Esophagus (tissue), 2 donors: ENCODE measurements at regions not wholly inside any gene's neighbourhood (a gene's known extent, or its start where the extent isn't known, plus 50 kb on each side); places are given as distances from the start of the nearest gene placed in this dataset.
"Not testable (repeated sequence)": the region's sequence is repeated elsewhere in the genome, so short reads cannot be mapped to it uniquely, and the experiment has no call there.

Experiments used
- H3K27ac ChIP-seq, 2 donors: one replicate each; pipeline ENCODE4 v1.5.1; 2013; ENCODE audit warnings: low read depth in 2 of 2, mild to moderate bottlenecking in 2 of 2, inconsistent platforms in 1 of 2, low read length in 1 of 2, moderate library complexity in 1 of 2
- H3K27me3 ChIP-seq, 2 donors: one replicate each; pipeline ENCODE4 v1.6.1; 2013; ENCODE audit warnings: low read length in 2 of 2, control low read depth in 1 of 2, mild to moderate bottlenecking in 1 of 2; ENCODE audit not compliant: insufficient read depth in 2 of 2, control insufficient read depth in 1 of 2
- H3K36me3 ChIP-seq, 2 donors: one replicate each; pipeline ENCODE4 v1.6.1; 2013; ENCODE audit warnings: low read length in 1 of 2; ENCODE audit not compliant: control insufficient read depth in 2 of 2, insufficient read depth in 2 of 2
- H3K4me1 ChIP-seq, 2 donors: one replicate each; pipeline ENCODE4 v1.6.1; 2013; ENCODE audit warnings: low read length in 1 of 2; ENCODE audit not compliant: control insufficient read depth in 2 of 2, insufficient read depth in 2 of 2
- H3K4me3 ChIP-seq, 2 donors: one replicate each; pipeline ENCODE4 v1.5.1; 2013; ENCODE audit warnings: low read length in 2 of 2, mild to moderate bottlenecking in 2 of 2, low read depth in 1 of 2, moderate library complexity in 1 of 2
- H3K9me3 ChIP-seq, 2 donors: one replicate each; pipeline ENCODE4 v1.6.1; 2013; ENCODE audit warnings: mild to moderate bottlenecking in 2 of 2, low read depth in 1 of 2, low read length in 1 of 2, moderate library complexity in 1 of 2; ENCODE audit not compliant: control insufficient read depth in 2 of 2, insufficient read depth in 1 of 2
- WGBS, 2 donors: extraction: QIAGEN DNeasy Blood & Tissue Kit; methylation state at CpG; one replicate each; pipeline ENCODE4 v1.1.7; 2013; 5-methylcytosine and 5-hydroxymethylcytosine counted together
- donor health status: healthy with polysubstance abuse.
- donor health status: Bipolar disorder and iron deficiency.

- WGBS, 2 donors = 89 to 95% methylated on average over 3 of the region's 3 CpGs
- H3K27ac ChIP-seq = no peak overlapping the region
- H3K4me1 ChIP-seq = no peaks in the 10 kb centered on the region
- H3K36me3 ChIP-seq = no peaks in the 10 kb centered on the region
- no peak overlapping the region for H3K4me3 ChIP-seq
- no peaks in the 10 kb centered on the region for H3K9me3 ChIP-seq
- H3K27me3 ChIP-seq = no peaks in the 10 kb centered on the region
These were observed 243.7 kb downstream of the TDRD15 start for GRCh38 chr2:21367421-21367820.

- Histone ChIP-seq H3K27ac (no peak overlapping the region), H3K27me3 (no peaks in the 10 kb centered on the region), H3K4me1 (no peaks in the 10 kb centered on the region), H3K36me3 (no peaks in the 10 kb centered on the region), H3K4me3 (no peak overlapping the region), H3K9me3 (no peaks in the 10 kb centered on the region)
- 89 to 92% methylated on average over 2 of the region's 2 CpGs for WGBS, 2 donors
These were observed 246.0 kb downstream of the TDRD15 start for GRCh38 chr2:21369787-21370186.

GRCh38 chr2:21371499-21372003 is 247.8 kb downstream of the TDRD15 start:
- 74 to 77% methylated on average over 5 of the region's 5 CpGs for WGBS, 2 donors
- Histone ChIP-seq H3K36me3 (no peaks in the 10 kb centered on the region), H3K9me3 (no peaks in the 10 kb centered on the region), H3K27me3 (no peaks in the 10 kb centered on the region), H3K4me3 (no peak overlapping the region), H3K4me1 (no peaks in the 10 kb centered on the region), H3K27ac (no peak overlapping the region)

- Histone ChIP-seq H3K9me3 (no peaks in the 10 kb centered on the region), H3K4me1 (no peaks in the 10 kb centered on the region)
- 67 to 68% methylated on average over 2 of the region's 2 CpGs for WGBS, 2 donors
These were observed 248.9 kb downstream of the TDRD15 start for GRCh38 chr2:21372654-21373053.

GRCh38 chr2:21376864-21377263 is 253.1 kb downstream of the TDRD15 start:
- H3K4me1 ChIP-seq = no peaks in the 10 kb centered on the region
- H3K27ac ChIP-seq = no peak overlapping the region
- H3K36me3 ChIP-seq = no peaks in the 10 kb centered on the region
- H3K27me3 ChIP-seq = no peaks in the 10 kb centered on the region
- H3K4me3 ChIP-seq = no peak overlapping the region
- WGBS, 2 donors = 70 to 71% methylated on average over 3 of the region's 3 CpGs
- no peaks in the 10 kb centered on the region for H3K9me3 ChIP-seq

More at GRCh38 chr2:21372654-21373053, 248.9 kb downstream of the TDRD15 start:
- no peaks in the 10 kb centered on the region for H3K36me3 ChIP-seq
- no peak overlapping the region for H3K27ac ChIP-seq
- no peak overlapping the region for H3K4me3 ChIP-seq
- H3K27me3 ChIP-seq = no peaks in the 10 kb centered on the region

GRCh38 chr2:21379140-21379539 is 255.4 kb downstream of the TDRD15 start:
- Histone ChIP-seq H3K4me1 (no peaks in the 10 kb centered on the region), H3K27me3 (no peaks in the 10 kb centered on the region), H3K27ac (no peak overlapping the region), H3K9me3 (no peaks in the 10 kb centered on the region), H3K36me3 (no peaks in the 10 kb centered on the region), H3K4me3 (no peak overlapping the region)
- WGBS, 2 donors = 81 to 85% methylated on average over 2 of the region's 2 CpGs

- 80 to 88% methylated on average over 2 of the region's 2 CpGs for WGBS, 2 donors
- not testable (repeated sequence) for H3K4me3 ChIP-seq, H3K36me3 ChIP-seq, H3K4me1 ChIP-seq, H3K9me3 ChIP-seq, H3K27ac ChIP-seq, H3K27me3 ChIP-seq
These were observed 255.9 kb downstream of the TDRD15 start for GRCh38 chr2:21379668-21380067.

GRCh38 chr2:21381421-21381820 is 257.7 kb downstream of the TDRD15 start:
- Histone ChIP-seq H3K9me3 (no peaks in the 10 kb centered on the region), H3K4me3 (no peak overlapping the region), H3K27ac (no peak overlapping the region), H3K36me3 (no peaks in the 10 kb centered on the region), H3K27me3 (no peaks in the 10 kb centered on the region), H3K4me1 (no peaks in the 10 kb centered on the region)
- WGBS, 2 donors = 31 to 33% methylated on average over 4 of the region's 4 CpGs

- Histone ChIP-seq H3K27me3 (no peaks in the 10 kb centered on the region), H3K4me3 (no peak overlapping the region), H3K9me3 (no peaks in the 10 kb centered on the region), H3K27ac (no peak overlapping the region), H3K36me3 (no peaks in the 10 kb centered on the region), H3K4me1 (no peaks in the 10 kb centered on the region)
- 64 to 73% methylated on average over 5 of the region's 5 CpGs for WGBS, 2 donors
These were observed 259.1 kb downstream of the TDRD15 start for GRCh38 chr2:21382701-21383520.

GRCh38 chr2:21386666-21387065 is 262.9 kb downstream of the TDRD15 start:
- Histone ChIP-seq H3K9me3 (no peaks in the 10 kb centered on the region), H3K27ac (no peak overlapping the region)
- 86 to 91% methylated on average over 3 of the region's 3 CpGs for WGBS, 2 donors

More at GRCh38 chr2:21386666-21387065, 262.9 kb downstream of the TDRD15 start:
- Histone ChIP-seq H3K4me3 (no peak overlapping the region), H3K27me3 (no peaks in the 10 kb centered on the region), H3K36me3 (no peaks in the 10 kb centered on the region), H3K4me1 (no peaks in the 10 kb centered on the region)
